22Rv1 (cell line): ENCODE measurements at regions not wholly inside any gene's neighbourhood (a gene's known extent, or its start where the extent isn't known, plus 50 kb on each side); places are given as distances from the start of the nearest gene placed in this dataset.

ENCODE experiments used
- ZFX ChIP-seq: fragments of 450-650 bp; IDR thresholded peaks from 2 replicates; pipeline ENCODE4 v1.6.1; 2017; ENCODE audit warnings: antibody characterized with exemption, borderline replicate concordance
- TF ChIP-seq, protein P1 (sequence below): fragments of 450-650 bp; IDR thresholded peaks from 2 replicates; pipeline ENCODE4 v1.5.1; 2017; ENCODE audit warnings: mild to moderate bottlenecking

GRCh38 chr13:31042481-31043165, 110.2 kb downstream of the TEX26 start:
- TF ChIP-seq, protein P1, sequence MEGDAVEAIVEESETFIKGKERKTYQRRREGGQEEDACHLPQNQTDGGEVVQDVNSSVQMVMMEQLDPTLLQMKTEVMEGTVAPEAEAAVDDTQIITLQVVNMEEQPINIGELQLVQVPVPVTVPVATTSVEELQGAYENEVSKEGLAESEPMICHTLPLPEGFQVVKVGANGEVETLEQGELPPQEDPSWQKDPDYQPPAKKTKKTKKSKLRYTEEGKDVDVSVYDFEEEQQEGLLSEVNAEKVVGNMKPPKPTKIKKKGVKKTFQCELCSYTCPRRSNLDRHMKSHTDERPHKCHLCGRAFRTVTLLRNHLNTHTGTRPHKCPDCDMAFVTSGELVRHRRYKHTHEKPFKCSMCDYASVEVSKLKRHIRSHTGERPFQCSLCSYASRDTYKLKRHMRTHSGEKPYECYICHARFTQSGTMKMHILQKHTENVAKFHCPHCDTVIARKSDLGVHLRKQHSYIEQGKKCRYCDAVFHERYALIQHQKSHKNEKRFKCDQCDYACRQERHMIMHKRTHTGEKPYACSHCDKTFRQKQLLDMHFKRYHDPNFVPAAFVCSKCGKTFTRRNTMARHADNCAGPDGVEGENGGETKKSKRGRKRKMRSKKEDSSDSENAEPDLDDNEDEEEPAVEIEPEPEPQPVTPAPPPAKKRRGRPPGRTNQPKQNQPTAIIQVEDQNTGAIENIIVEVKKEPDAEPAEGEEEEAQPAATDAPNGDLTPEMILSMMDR: no peak
- no peak for TF ChIP-seq ZFX
